Pulmonary artery endothelial cell (primary cell): ENCODE measurements at regions not wholly inside any gene's neighbourhood (a gene's known extent, or its start where the extent isn't known, plus 50 kb on each side); places are given as distances from the start of the nearest gene placed in this dataset.
"Not testable (repeated sequence)": the region's sequence is repeated elsewhere in the genome, so short reads cannot be mapped to it uniquely, and the experiment has no call there.

Source experiments
- DNase-seq: peaks from one replicate; pipeline ENCODE4 v3.0.0-alpha.2; 2011; ENCODE audit warnings: low read depth, low spot score

DNA sequence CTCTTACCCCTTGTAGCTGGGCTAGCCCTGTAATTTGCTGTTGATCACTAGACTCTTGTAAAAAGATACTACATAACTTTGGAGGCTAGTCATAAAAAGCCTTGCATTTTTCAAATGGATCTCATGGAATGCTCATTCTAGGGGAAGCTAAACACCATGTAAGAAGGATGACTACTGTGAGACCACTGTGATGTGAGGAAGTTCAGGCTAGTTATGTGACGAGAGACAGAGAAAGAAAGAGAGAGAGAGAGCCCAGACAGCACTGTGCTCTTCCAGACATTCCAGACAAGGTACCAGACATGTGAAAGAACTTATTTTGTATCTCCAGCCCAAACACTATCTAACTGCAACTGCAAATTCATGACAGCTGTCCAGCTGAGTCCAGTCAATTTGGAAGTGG lies 404.6 kb upstream of the PITX2 start:
- no peak for DNase-seq

DNA sequence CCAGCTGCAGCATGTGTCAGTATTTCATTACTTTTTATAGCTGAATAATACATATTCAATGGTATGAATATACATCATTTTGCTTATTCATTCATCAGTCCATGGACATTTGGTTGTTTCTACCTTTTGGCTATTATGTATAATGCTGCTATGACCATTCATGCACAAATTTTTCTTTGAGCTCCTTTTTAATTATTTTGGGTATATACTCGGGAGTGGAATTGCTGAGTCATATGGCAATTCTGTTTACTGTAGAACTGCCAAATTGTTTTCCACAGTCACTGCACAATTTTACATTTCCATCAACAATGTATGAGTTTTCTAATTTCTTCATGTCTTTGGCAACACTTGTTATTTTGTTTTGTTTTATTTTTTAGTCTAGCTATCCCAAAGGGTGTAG lies 405.9 kb upstream of the PITX2 start:
- DNase-seq, result no peak

DNA sequence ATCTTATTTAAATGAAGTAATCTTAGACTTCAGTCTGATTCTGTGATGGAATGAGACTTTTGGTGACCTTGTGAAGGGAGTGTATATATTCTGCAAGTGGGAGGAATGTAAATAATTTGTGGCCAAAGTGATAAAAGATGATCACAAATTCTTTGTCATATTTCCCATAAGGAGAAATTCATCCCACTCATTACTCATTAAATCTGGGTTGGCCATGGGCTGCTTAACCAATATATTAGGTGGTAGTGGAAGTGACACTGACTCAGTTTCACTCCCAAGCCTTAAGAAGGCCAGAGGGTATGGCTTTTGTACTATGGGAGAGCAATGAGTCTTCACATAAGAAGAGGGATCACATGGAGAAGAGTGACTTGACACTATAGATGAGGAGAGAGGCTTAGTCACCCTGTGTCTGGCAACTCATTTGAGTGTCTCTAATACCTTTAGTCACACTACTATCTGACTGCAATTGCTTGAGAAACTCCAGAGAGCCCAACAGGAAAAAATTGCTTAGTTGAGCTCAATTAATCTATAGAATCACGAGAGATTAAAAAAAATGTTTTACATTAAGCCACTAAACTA lies 408.2 kb upstream of the PITX2 start:
- DNase-seq, result no peak

DNA sequence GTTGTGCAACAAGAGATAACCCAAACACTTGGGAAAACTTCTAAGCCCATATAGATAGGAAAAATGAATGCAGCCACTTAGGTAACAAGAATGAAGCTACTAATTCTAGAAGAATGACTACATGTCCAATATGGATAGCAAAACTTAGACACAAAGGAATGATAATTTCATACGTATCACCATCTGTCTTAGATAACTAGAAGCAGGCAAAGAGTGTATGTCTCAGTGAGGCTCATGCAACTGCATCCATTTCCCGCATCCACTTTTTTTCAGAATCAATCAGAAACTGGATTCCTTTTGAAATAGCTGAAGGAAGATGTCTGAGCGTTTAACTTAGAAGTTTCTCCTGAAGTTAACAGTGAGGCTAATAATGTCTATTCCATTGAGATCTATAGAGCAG lies 408.7 kb upstream of the PITX2 start:
- no peak for DNase-seq

DNA sequence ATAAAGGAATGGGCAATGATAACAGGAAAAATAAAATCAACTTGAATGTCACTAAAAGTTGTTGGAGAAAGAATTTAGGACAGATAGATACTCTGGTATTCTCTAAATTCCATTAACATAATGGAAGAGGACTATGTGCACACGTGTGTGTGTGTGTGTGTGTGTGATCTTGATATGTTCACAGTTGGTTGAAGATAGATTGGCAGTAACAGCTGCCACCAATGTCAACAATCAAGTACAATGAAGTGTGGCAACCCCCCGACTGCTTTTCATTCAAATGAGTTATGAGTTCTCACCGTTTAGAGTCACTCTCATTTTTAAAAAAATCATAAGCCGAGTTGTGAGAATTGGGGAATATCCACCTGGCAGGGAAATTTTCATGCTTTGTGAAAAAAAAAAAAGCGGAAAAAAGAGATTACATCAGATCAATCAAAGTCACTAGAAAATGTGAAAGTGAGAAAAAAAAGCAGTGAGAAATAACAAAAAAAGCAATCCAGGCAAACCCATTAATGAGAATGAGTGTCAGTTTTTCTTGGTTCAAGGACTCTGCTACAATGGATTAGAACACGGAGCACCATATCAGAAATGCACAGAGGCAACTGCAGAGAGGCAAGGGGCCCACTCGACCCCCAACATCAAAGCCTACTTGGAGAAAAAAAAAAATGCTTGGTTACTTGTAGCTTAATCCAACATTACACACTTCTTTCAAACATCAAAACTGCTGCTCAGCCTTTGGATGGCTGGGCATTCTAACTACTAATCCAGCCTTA lies 414.9 kb upstream of the PITX2 start:
- no peak for DNase-seq

DNA sequence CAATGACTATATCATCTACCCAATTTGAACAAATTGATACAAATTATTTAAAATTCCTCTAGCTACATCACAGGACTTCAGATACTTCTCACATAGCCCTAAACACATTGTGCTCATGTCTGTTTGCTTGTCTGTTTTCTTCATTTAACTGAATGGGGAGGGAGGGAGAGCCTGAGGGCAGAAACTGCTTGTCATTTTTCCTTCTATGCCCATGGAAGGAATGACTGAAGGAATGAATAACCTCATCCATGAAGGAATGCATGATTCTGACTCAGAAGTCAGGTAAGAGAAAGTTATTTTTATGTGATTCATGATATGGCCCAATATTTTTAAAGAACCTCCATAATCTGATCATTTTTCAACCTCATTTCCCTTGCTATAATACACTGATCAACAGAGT lies 418.0 kb upstream of the PITX2 start:
- no peak for DNase-seq

DNA sequence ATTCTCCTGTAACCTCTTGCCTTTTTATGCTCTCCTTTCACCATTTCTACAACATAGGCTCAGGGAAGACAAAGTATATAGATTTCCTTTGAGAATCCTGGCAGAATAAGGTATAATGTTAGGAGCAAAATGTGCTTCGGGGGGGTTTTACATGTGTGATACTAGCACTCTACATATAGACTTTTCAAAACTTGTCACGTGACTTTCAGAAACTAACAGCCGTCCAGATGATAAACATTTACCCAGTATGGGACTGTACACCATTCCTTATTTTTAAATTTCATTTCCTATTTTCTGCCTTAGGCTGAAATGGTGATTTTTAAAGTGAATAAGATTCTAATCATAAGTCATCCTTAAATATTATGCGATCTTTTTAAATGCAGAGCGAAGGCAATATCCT lies 420.4 kb upstream of the PITX2 start:
- no peak for DNase-seq

DNA sequence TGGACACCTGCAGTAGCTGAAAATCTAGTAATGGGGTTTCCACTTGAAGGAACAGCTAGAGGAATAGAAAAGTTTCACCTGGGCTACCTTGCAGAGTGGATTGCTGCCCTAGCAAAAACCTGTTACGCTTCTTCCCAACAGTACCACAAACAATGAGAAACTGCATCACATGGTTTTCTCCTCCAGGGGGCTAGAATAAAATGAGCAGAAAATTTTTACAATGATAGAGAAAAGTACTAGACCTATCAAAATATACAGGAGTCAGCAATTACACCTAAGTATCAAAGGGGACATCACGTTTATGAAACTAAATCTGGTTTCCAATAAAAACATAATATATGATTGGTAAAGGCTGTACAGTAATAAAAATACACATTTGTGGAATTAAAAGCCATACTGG lies 423.1 kb upstream of the PITX2 start:
- DNase-seq, result no peak

DNA sequence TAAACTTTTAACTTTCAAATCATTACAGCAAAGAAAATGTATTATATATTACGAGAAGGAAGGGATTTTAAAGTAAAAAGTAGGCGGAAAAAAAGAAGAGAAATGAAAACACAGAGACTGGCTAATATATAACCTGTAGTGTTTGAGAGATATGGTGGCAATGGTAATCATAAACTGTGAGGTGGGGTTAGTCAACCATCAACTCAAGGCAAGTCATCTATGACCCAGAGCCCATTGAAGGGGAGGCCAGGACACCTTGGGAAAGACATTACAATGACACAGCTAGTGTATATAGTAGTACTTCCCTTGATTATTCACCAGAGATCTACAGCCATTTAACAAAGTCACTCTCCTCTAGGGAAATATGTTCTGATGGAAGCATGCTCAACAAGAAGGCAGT lies 423.9 kb upstream of the PITX2 start:
- DNase-seq, result no peak

DNA sequence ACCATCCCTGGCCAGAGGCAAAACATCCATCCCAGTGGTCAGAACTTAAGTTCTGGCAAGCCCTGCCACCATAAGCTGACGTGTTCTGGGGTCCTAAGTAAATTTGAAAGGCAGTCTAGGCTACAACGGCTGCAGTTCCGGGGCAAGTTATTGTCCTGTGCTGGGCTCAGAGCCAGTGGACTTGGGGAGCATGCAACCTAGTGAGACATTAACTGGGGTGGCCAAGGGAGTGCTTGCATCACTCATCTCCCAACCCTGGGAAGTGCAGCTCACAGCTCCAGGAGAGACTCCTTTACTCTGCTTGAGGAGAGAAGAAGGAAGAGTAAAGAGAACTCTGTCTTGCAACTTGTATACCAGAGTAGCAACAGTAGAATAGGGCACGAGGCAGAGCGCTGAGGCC lies 425.4 kb upstream of the PITX2 start:
- no peak for DNase-seq

DNA sequence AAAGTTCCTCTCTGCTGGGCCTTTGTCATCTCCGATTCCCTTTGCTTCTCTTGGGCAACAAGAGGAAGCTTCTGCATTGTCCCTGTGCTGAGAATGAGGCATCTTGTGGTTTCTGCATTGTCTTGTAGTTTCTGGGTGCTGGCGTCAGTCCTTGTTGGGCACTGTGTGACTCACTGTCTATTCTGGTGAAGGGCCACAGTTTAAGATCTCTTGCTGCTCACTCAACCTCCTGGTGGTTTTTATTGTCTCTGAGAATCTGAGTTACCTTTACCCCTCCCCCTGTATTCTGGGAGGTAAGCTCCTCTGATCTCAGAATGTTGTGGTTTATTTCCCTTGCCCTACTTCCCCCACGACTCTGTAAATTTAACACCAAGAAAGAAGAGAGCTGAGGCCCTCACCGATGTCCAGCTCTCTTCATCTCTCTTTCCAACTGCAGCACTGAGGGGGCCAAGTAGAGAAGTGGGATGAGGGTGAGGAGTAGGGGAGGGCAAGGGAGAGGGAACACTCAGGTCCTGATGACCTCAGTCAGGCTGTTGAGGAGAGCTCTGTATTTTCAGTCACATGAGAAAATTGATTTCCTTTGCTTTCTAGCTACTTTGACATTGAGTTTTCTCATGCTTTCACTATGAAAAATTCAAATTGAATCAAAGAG lies 441.6 kb upstream of the PITX2 start:
- no peak for DNase-seq

DNA sequence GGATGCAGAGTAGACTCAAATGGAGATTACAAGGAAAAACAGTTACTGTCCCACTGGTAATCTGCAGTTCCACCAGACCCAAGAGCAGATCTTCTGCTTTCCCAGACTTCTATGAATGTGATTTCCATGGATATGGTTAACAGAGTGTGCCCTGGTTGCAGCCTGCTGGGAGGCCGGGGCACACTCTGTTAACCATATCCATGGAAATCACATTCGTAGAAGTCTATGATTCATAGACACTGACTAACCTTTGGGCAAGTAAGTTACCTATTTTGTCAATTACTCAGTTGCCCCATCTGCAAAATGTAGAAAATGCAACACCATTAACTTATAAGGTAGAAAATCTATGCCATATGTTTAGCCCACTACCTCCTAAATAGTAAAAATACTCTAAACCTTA lies 443.1 kb upstream of the PITX2 start:
- no peak for DNase-seq

DNA sequence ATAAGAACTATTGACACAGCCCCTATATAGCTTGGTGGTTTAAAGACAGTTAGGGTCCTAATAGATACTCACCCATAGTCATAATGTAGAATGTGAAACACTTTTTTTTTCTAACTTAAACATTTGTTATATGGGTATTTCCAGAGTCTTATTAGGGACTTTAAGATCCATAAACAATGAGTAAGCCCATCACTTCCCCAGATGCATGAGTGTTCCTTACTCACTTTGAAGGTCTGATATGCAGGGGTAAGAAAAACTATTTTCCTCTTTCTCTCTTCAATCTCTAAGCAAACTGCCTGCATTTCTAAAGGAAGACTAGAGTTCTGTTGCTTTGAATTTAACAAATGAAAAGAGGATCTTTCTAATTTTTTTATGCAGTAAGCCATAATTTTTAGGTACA lies 443.6 kb upstream of the PITX2 start:
- no peak for DNase-seq

DNA sequence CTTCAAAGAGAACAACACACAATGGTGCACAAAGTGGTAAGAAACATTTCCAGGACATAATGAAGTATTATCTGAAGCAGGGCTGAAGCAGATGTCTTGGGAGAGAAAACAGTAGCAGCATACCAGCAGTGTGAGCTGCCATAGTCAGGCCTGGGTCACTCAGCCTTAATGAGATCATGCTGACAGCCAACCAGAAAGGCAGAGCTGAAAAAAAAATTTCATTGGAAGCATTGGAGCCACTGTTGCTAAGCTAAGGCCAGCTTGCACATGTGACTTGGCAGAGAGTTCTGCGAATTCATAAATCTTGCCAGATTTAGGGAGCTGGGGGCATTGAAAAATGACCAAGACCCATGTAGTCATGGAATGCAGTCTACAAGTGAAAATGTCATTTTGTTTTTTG lies 444.0 kb upstream of the PITX2 start:
- DNase-seq, result no peak

DNA sequence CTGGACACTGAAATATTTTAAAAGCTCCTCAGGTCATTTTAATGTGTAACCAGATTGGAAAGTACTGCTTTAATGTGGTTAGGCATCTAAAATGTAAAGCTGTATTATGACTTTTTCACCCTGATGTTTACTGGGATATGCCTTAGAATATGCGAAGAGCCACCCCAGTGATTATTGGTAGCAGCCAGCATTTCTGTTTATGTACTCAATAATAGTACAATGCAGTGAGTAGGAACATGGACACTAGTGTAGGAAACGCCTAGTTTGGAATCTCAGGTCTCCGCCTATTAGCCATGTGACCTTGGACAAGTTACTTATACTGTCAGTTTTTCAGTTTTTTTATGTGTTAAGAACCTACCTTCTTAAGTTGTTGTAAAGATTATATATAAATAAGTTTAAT lies 446.0 kb upstream of the PITX2 start:
- no peak for DNase-seq

DNA sequence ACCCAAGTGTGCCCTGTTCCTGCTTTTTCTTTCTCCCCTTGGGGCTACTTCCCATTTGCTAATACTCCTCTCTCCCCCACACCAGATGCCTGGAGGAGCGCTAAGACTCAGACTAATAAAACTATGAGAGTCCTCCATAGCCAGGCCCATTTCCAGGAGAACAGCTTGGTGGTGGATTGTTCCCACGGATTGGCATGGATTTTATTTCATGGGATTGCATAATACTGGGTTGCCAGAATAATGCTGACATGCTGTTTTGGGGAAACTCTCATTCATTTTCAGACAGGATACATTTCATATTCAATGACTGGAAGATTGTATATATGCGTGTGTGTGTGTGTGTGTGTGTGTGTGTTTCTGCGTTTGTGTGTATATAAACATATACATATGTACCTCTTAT lies 447.5 kb upstream of the PITX2 start:
- DNase-seq, result no peak

DNA sequence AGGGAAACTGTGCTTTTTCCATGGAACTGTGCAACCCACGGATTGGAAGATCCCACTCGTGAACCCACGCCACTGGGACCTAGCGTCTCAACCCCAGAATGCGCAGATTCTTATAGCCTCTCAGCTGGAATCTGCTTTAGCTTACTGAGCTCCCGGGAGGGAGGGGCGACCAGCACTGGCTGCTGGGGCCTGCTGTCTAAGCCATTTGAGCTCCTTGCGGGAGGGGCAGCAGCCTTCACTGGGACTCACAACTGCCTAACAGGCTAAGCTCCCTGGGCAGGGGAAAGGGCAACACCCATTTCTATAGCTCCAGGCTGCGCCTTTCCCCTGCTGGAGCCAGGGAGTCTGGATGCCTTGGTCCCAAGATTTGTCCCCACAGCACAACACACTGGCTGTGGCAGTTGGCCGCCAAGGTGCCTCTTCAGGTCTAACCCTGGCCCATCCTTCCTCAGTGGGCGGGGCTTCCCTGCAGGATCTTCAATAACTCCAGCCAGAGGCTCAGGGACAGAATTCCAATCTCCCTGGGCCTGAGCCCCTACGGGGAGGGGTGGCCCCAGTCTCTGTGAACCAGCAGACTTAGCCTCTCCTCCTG lies 451.7 kb upstream of the PITX2 start:
- DNase-seq, result no peak

DNA sequence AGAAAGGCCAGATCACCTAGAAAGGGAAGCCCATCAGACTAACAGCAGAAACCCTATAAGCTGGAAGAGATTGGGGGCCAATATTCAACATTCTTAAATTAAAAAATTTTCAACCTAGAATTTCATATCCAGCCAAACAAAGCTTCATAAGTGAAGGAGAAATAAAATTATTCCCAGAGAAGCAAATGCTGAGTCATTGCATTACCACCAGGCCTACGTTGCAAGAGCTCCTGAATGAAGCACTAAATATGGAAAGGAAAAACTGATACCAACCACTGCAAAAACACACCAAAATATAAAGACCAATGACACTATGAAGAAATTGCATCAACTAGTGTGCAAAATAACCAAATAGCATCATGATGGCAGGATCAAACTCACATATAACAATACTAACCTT lies 453.4 kb upstream of the PITX2 start:
- not testable (repeated sequence) for DNase-seq

DNA sequence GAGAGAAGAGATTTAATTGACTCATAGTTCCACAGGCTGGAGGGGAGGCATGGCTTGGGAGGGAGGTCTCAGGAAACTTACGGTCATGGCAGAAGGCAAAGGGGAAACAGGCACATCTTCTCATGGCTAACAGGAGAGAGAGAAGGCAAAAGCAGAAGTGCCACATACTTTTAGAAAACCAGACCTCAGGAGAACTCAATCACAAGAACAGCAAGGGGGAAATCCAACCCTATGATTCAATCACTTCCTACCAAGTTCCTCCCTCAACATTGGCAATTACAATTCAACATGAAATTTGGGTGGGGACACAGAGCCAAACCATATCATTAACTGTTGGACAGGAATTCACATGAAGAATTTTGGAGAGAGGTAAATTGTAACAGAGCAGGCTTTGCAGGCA lies 485.3 kb upstream of the PITX2 start:
- DNase-seq, result no peak

DNA sequence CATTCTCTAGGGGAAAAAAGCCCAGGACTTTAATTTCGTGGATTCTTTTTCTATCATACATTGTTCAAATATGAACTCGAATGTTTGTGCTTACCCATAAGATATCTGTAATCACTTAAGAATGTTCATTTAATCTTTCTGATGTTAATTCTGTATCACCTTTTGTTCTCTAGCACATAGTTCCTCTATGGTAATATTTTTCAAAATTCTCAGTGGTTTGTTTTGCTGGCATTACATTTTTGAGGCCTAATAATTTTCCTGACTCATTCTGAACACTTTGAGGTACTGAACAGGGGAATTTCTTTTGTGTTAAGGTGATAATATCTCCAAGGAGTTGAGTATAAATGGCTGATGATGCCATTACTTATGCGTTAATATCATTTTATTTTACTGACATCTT lies 490.7 kb upstream of the PITX2 start:
- DNase-seq, result no peak

DNA sequence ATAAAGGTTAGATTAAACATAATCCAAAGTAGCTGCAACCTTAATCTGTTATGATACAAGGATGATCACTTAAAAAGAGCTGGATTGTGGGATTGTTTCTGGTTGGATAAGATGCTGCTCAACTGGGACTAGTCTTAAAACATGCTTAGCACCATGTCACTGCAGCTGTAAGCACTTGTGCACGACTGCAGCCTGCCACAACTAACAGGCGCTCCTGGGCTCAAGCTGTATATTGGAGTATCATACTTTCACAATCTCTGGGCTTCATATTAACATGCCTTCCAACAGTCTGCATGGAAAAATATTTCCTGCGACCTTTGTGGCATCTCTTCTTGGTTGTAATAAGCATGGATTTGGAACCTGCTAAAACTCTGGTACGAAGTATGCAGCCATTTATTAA lies 493.0 kb upstream of the PITX2 start:
- DNase-seq, result no peak

DNA sequence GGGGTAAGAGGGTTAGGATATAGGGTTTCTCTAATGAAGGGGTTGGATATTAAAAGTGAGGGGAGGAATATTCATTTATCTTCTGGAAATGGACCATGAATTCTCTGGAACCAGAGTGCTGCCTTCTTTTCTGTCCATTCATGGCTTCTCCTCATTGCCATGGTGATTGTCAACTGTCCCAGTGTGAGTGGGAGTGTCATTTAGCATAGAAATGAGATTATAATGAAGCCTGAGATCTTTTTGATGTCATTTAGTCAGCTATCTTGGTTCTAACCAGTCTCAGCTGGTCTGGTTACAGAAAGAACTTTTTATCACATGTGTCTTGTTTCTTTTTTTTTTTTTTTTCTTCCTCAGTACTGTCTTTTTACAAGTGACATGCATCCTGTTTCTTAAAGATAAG lies 497.3 kb upstream of the PITX2 start:
- no peak for DNase-seq

DNA sequence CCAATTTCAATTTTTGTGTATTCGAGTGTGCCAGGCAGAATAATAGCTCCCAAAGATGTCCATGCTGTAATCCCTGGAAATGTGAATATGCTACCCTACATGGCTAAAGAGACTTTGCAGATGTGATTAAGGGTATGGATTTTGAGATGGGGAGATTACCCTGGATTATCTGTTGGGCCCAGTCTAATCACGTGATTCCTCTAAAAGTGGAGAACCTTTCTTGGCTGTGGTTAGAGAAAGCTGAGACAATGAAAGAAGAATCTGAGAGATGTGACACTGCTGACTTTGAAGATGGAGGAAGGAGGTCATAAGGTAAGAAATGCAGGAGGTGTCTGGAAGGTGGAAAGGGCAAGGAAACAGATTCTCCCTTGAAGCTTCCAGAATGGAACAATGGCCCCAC lies 503.5 kb upstream of the PITX2 start:
- no peak for DNase-seq
